GM13977 (cell line): ENCODE measurements at regions not wholly inside any gene's neighbourhood (a gene's known extent, or its start where the extent isn't known, plus 50 kb on each side); places are given as distances from the start of the nearest gene placed in this dataset.

Experiments used
- DNase-seq: peaks from one replicate; pipeline ENCODE4 v3.0.0; 2012; ENCODE audit warnings: low spot score
- in situ Hi-C: fragments of 300-500 bp; cut with MboI; formaldehyde crosslinking; loops from one replicate; pipeline ENCODE4 v1.12.0; 2022; ENCODE audit warnings: low sequenced_read_pairs, low pct_unique_long_range_greater_than_20kb, mixed read lengths, inconsistent platforms; ENCODE audit not compliant: unreplicated experiment
- TF ChIP-seq, protein P1 (sequence below): IDR thresholded peaks from 2 replicates; pipeline ENCODE4 v1.5.1; 2012; ENCODE audit warnings: mild to moderate bottlenecking, control low read depth; ENCODE audit not compliant: insufficient read depth; ENCODE audit errors: extremely low read depth, missing control alignments

DNA sequence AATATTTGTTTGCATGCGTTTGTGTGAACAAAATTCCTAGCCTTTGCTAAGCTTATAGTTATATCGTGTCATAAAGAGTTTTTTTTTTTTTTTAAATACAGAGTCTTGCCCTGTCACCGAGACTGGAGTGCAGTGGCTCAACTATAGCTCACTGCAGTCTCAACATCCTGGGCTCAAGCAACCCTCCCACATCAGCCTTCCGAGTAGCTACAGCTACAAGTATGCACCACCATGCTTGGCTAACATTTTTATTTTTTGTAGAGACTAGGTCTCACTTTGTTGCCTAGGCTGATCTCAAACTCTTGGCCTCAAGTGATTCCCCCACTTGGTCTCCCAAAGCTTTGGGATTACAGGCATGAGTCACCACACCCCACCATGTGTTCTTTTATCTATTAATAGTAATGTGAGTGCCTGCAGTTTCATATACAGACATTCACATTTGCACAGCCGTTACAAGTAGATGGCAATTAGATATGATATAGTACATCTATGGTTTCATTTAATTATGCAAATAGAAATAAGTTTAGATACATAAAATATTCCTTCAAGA lies 848.6 kb downstream of the PDCD6IP start:
- in situ Hi-C loops, result no loop called here
- DNase-seq, result no peak
- TF ChIP-seq, protein P1, sequence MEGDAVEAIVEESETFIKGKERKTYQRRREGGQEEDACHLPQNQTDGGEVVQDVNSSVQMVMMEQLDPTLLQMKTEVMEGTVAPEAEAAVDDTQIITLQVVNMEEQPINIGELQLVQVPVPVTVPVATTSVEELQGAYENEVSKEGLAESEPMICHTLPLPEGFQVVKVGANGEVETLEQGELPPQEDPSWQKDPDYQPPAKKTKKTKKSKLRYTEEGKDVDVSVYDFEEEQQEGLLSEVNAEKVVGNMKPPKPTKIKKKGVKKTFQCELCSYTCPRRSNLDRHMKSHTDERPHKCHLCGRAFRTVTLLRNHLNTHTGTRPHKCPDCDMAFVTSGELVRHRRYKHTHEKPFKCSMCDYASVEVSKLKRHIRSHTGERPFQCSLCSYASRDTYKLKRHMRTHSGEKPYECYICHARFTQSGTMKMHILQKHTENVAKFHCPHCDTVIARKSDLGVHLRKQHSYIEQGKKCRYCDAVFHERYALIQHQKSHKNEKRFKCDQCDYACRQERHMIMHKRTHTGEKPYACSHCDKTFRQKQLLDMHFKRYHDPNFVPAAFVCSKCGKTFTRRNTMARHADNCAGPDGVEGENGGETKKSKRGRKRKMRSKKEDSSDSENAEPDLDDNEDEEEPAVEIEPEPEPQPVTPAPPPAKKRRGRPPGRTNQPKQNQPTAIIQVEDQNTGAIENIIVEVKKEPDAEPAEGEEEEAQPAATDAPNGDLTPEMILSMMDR, result no peak

GRCh38 chr3:34650131-34650530 lies 851.7 kb downstream of the PDCD6IP start:
- DNase-seq, result no peak
- TF ChIP-seq, protein P1, result no peak
- in situ Hi-C loops, result no loop called here

- TF ChIP-seq, protein P1, result no peak
- no peak for DNase-seq
- in situ Hi-C loops, result no loop called here
These were observed 870.5 kb downstream of the PDCD6IP start for GRCh38 chr3:34668915-34669314.

GRCh38 chr3:34669490-34669889 lies 871.1 kb downstream of the PDCD6IP start:
- no peak for DNase-seq
- TF ChIP-seq, protein P1, result no peak
- in situ Hi-C loops, result no loop called here

GRCh38 chr3:34675383-34676120 lies 877.1 kb downstream of the PDCD6IP start:
- in situ Hi-C loops, result loop anchor here (25.0 kb wide), 1 partner anchor 788 kb away; no protein-coding TSS in a partner anchor

GRCh38 chr3:34676436-34676835 lies 878.0 kb downstream of the PDCD6IP start:
- TF ChIP-seq, protein P1, result no peak
- no peak for DNase-seq
- in situ Hi-C loops, result loop anchor here (25.0 kb wide), 1 partner anchor 789 kb away; no protein-coding TSS in a partner anchor

More at GRCh38 chr3:34675383-34676120, 877.1 kb downstream of the PDCD6IP start:
- DNase-seq, result no peak
- TF ChIP-seq, protein P1, result no peak
